IPS-18c (cell line): ENCODE measurements at regions not wholly inside any gene's neighbourhood (a gene's known extent, or its start where the extent isn't known, plus 50 kb on each side); places are given as distances from the start of the nearest gene placed in this dataset.
"Not testable (repeated sequence)": the region's sequence is repeated elsewhere in the genome, so short reads cannot be mapped to it uniquely, and the experiment has no call there.

Experiments
- H3K4me3 ChIP-seq: 2 replicates; pipeline ENCODE4 v1.7.0; 2013; ENCODE audit warnings: low read depth, mild to moderate bottlenecking, low read length, moderate library complexity; ENCODE audit not compliant: insufficient read depth
- H3K9me3 ChIP-seq: one replicate; pipeline ENCODE4 v1.6.1; 2013; ENCODE audit warnings: mild to moderate bottlenecking, low read length, moderate library complexity; ENCODE audit not compliant: control insufficient read depth, insufficient read depth

- H3K9me3 ChIP-seq: no peaks in the 10 kb centered on the region
- no peak overlapping the region for H3K4me3 ChIP-seq
These were observed 127.4 kb downstream of the SLC17A6 start for GRCh38 chr11:22465620-22466019.

DNA sequence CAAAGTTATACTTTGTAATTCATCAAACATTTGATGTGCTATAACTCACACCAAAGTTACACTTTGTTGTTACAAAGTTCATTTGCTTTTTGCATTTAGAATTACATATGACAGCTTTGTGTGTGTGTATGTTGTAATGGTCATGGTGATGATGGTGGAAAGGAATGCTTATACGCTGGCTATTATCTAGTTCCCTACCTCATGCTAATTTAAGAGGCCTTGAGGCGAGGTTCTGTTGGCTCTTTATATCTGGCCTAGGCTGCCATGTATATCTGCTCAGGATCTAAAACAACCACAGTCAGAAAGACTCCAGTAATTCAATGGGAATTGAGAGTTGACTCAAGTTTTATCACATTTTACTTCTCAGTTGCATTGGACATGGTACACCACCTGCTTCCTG, 123.4 kb downstream of the SLC17A6 start:
- H3K4me3 ChIP-seq: no peak overlapping the region
- no peaks in the 10 kb centered on the region for H3K9me3 ChIP-seq

DNA sequence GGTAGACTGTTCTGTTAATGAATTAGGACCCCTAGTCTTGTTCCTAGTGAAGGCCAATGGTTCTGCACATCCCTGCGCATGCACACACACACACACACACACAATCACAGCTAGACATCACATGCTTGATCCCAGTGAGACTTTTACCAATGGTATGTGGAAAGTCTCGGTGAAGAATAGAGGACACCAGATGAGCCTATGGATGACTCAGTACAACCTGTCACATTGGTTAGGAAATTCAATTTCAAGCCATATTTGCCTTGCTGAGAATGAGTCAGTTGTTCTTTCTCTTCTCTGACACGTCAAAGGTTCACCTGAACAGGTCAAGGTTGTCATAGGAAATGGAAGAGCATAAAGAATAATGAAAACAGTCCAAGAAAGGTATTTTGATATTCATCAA, 122.0 kb downstream of the SLC17A6 start:
- Histone ChIP-seq H3K9me3 (no peaks in the 10 kb centered on the region), H3K4me3 (no peak overlapping the region)

GRCh38 chr11:22459048-22459447, 120.9 kb downstream of the SLC17A6 start:
- H3K9me3 ChIP-seq: no peaks in the 10 kb centered on the region
- no peak overlapping the region for H3K4me3 ChIP-seq

DNA sequence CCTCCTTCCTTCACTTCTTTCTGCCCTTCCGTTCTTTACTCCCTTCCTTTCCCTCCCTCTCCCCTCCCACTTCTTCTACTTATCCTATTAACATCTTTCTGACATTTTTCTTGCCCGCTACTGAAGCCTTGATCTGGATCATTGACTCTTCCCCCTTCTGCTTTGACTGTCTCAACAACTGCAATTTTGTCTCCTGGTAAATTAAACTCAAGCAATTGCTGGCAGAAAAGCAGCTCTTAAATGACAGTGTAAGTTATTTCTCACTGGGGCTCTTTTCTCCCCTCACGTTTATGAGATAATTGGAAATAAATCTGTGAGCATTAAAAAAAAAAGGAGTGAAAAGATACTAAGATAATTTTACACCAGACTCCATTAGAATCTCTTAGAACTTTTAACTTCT, 120.0 kb downstream of the SLC17A6 start:
- no peaks in the 10 kb centered on the region for H3K9me3 ChIP-seq
- no peak overlapping the region for H3K4me3 ChIP-seq

GRCh38 chr11:22456993-22457762, 119.0 kb downstream of the SLC17A6 start:
- Histone ChIP-seq H3K4me3 (no peak overlapping the region), H3K9me3 (peaks cover 2% of the 10 kb centered on the region)

DNA sequence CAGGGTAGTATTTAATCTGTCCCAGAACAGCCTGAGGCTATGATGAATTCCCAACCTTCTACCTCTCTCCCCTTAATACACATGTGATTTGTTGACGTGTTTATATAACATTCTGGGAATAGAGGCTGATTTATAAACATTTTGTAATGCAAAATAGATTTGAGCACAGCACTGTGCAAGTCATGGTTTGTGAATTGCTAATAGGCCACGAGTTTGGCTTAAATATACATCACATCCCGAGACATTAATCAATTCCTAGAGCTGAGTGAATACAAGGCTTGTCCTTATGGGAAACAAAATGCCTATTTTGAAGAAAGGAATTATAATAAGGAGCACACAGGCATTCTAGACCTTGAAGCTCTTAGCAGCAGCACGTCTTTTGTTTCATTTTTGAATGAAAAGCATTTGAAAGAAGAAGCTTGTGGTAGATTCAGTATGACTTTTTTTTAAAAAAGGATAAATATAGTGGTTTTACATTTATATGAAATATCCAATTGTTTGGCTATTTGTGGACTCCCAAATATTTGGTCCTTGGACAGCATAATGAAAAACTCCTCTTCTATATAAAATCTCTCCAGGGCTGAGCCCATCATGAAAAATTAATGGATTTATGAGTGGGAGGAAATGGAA, 116.4 kb downstream of the SLC17A6 start:
- no peak overlapping the region for H3K4me3 ChIP-seq
- peaks cover 2% of the 10 kb centered on the region for H3K9me3 ChIP-seq

DNA sequence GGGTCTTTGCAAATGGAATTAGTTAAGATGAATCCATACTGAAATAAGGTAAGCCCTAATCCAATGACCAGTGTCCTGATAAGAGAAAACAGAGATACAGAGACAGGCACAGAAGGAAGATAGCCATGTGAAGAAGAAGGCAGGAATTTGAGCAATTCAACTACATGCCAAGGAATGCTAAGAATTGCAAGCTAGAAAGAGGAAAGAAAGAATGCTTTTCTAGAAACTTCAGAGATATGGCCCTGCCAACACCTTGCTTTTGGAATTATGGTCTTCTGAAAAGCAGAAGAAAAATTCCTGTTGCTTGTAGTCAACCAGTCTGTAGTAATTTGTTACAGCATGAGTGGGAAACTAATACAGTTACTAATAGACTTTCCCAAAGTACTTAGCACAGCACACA, 111.3 kb downstream of the SLC17A6 start:
- Histone ChIP-seq H3K4me3 (no peak overlapping the region), H3K9me3 (peaks cover 2% of the 10 kb centered on the region)

- no peak overlapping the region for H3K4me3 ChIP-seq
- H3K9me3 ChIP-seq: no peaks in the 10 kb centered on the region
These were observed 105.9 kb downstream of the SLC17A6 start for GRCh38 chr11:22444076-22444475.

DNA sequence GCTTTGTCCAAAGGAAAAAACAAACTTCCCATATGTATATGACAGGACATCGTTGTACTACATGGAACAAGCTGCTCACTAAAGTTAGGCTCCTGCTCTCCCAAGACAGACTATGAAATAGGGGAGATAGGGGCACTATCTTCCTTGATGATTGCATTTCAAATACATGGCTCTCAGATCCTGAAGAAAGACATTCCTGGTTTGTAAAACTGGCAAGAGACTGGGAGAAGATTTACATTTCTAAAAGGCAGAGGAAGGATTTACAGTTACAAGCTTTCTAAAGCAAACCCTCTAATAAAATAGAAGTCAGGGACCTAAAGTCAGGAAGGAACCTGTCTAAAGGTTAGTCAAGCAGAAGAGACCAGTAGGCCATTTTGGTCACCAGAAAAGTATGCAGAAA, 103.7 kb downstream of the SLC17A6 start:
- H3K9me3 ChIP-seq: no peaks in the 10 kb centered on the region
- H3K4me3 ChIP-seq: no peak overlapping the region

- not testable (repeated sequence) for H3K4me3 ChIP-seq, H3K9me3 ChIP-seq
These were observed 97.4 kb downstream of the SLC17A6 start for GRCh38 chr11:22435582-22435981.

- H3K9me3 ChIP-seq: no peaks in the 10 kb centered on the region
- no peak overlapping the region for H3K4me3 ChIP-seq
These were observed 95.3 kb downstream of the SLC17A6 start for GRCh38 chr11:22433517-22433916.

GRCh38 chr11:22433094-22433455, 94.9 kb downstream of the SLC17A6 start:
- H3K4me3 ChIP-seq: peak overlapping the region; percentile 25; the same call in 1 of the 2 replicates
- H3K9me3 ChIP-seq: no peaks in the 10 kb centered on the region

DNA sequence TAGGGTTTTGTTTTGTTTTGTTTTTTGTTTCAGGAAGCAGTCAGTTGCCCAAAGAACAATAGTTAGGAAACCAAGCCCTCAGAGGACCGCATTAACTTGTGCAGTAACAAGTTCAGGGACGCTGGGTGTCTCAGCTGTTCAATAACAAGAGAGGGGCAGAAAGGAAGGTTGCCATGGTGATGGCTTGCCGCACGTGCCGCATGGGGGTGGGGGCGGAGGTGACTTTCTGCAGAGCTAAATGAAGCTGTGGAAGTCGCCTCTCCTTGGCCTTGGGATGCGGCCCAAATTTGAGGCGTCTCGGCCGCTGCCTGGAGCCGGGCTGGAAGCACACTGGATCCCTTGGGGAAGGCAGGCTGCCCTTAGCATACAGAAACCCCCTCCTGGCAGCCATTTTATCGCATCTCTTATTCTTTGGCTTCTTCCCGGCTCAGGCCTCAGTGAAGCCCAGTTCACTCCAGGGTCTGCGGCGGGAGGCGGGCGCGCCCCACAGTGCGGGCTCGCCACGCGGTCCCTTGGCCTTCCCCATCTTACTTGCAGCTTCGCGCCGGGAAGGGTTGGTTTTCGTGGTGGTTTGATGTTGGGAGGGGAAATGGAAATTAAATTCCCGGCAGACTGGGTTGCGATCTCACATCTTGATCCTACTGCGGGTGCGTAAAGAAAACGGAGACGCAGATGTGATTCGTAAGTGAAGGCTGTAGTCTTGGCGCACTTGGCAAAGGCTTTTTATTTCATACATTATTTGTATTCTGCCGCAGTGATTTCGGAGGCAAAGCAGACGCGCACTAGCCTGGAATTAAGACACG, 94.3 kb downstream of the SLC17A6 start:
- Histone ChIP-seq H3K9me3 (no peaks in the 10 kb centered on the region), H3K4me3 (peak overlapping the region; percentile 25; the same call in 1 of the 2 replicates)

- Histone ChIP-seq H3K9me3 (no peaks in the 10 kb centered on the region), H3K4me3 (no peak overlapping the region)
These were observed 92.9 kb downstream of the SLC17A6 start for GRCh38 chr11:22431106-22431505.

DNA sequence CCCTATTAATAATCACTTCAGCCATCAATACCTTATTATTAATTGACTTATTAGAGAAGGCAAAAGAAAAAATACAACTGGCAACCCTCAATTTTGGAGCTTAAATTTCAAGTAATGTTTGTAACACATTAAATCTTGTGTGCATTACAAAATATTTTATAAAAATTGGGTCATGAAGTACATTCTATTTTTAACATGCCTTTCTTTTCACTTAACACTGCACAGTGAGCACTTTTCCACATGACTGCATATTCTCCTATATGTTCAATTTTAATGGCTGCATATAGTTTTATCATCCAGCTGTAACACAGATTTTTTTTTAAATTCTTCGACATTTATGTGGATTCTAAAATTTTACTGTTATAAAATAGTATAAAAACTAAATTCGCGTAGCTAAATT, 92.5 kb downstream of the SLC17A6 start:
- H3K4me3 ChIP-seq: no peak overlapping the region
- no peaks in the 10 kb centered on the region for H3K9me3 ChIP-seq

DNA sequence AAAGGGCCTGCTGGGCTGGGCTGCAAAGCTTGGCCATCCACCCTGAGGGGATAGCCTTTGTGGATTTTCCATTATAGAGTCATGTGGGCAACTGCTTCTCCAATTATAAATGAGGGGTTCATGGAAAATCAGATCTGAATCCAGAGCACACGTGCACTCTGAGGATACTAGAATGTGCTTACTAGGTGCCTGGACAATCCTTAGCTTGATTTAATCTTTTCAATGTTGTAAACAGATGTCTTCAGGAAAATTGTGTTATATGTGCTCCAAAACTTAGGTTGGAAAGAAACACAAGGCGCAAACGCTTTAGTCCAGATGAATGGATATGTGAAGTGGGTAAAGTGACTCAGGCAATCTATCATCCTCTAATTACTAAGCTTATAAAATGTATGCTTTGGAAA, 92.0 kb downstream of the SLC17A6 start:
- H3K9me3 ChIP-seq: no peaks in the 10 kb centered on the region
- no peak overlapping the region for H3K4me3 ChIP-seq
